ENCODE measurements at regions not wholly inside any gene's neighbourhood (a gene's known extent, or its start where the extent isn't known, plus 50 kb on each side); places are given as distances from the start of the nearest gene placed in this dataset.

GRCh38 chr1:30819244-30819571, 61.6 kb upstream of the LAPTM5 start:
- Histone ChIP-seq H2AFZ (ENCODE audit: low read depth, low read length, poor library complexity, severe bottlenecking) (no peak overlapping the region), H3K79me2 (ENCODE audit: insufficient read depth, low read length) (no peaks in the 10 kb centered on the region), H4K20me1 (ENCODE audit: insufficient read depth) (no peaks in the 10 kb centered on the region), H3K4me3 (replicated peaks in 1 of 2; ENCODE audit: low read depth in 1 of 2, low read length in 2 of 2) (no peak overlapping the region), H3K9me2 (ENCODE audit: insufficient read depth) (no peaks in the 10 kb centered on the region), H3K4me2 (ENCODE audit: low read length) (no peak overlapping the region), H3K9ac (ENCODE audit: low read length) (no peak overlapping the region), H3K4me1 (ENCODE audit: control insufficient read depth in 1 of 2, insufficient read depth in 2 of 2, low read length in 2 of 2) (peaks cover 11 to 24% of the 10 kb centered on the region in 2 experiments), H3K9me3 (ENCODE audit: control insufficient read depth in 1 of 2, insufficient read depth in 1 of 2, low read depth in 1 of 2, low read length in 2 of 2) (no peaks in the 10 kb centered on the region), H3K27ac (ENCODE audit: low read depth, low read length) (no peak overlapping the region), H3K27me3 (ENCODE audit: insufficient read depth, low read length) (peaks cover 11% of the 10 kb centered on the region; the same call in 1 of the 2 replicates), H3K36me3 (ENCODE audit: control insufficient read depth in 1 of 2, insufficient read depth in 2 of 2, low read length in 2 of 2) (no peaks in the 10 kb centered on the region)
- no peak for DNase-seq (ENCODE audit: low read depth, low spot score)
- ATAC-seq = no peak
- POLR2A ChIA-PET = no interaction called here
- CTCF ChIA-PET = interaction anchor here (1.0 to 1.5 kb wide), 2 partner anchors 39 to 92 kb away, joined by 3 to 5 read pairs; no protein-coding TSS in a partner anchor
- RAD21 ChIA-PET (ENCODE audit: low non-redundant PET in 1 of 2, low total read pairs in 2 of 2, uncharacterized antibody in 2 of 2, unreplicated experiment in 2 of 2) = no interaction called here
- no TSS peak for BruUV-seq (replicated peaks)
- no peak for TF ChIP-seq CBX3 (IDR thresholded peaks at IDR 0.05; ENCODE audit: low read depth)
- TF ChIP-seq, protein P1, sequence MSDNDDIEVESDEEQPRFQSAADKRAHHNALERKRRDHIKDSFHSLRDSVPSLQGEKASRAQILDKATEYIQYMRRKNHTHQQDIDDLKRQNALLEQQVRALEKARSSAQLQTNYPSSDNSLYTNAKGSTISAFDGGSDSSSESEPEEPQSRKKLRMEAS (IDR thresholded peaks at IDR 0.05) = no peak
- no peak for TF ChIP-seq CEBPB (IDR thresholded peaks at IDR 0.05; ENCODE audit: low read depth)
- intact Hi-C loops (cut with micrococcal nuclease) = no loop called here

DNA sequence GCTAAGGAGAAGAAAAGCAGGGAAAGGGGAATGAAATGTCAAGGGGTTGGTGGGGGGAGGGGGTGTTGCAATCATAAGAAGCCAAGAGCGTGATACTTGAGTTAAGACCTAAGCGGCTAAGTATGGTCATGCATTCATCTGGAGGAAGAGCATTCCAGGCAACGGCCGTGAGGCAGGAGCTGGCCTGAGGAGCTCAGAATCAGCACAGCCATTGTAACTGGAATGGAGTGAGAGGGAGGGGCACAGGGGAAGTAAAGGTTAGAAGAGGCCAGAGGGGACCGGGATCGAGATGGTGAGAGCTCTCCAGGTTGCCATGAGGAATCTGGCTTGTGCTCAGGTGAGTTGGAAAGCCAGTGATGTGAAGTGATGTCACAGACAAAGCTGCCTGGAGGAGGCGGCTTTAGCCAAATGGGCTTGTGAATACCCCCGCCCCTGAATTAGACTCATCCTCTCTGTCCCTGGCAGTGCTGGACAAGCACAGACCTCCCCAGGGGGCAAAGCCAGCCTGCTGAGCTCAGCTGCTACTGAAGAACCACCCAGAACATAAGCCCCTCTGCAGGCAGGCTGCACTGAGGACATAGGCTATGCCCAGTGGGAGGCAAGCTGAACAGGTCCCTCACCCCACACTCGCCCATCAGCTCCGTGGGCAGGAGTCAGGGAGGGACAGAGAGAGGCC, 61.1 kb upstream of the LAPTM5 start:
- DNase-seq (ENCODE audit: low read depth, low spot score) (no peak), ATAC-seq (no peak)
- Histone ChIP-seq H4K20me1 (ENCODE audit: insufficient read depth) (no peaks in the 10 kb centered on the region), H3K36me3 (ENCODE audit: control insufficient read depth in 1 of 2, insufficient read depth in 2 of 2, low read length in 2 of 2) (no peaks in the 10 kb centered on the region), H2AFZ (ENCODE audit: low read depth, low read length, poor library complexity, severe bottlenecking) (no peak overlapping the region), H3K9me3 (ENCODE audit: control insufficient read depth in 1 of 2, insufficient read depth in 1 of 2, low read depth in 1 of 2, low read length in 2 of 2) (no peaks in the 10 kb centered on the region), H3K4me3 (replicated peaks in 1 of 2; ENCODE audit: low read depth in 1 of 2, low read length in 2 of 2) (no peak overlapping the region), H3K9ac (ENCODE audit: low read length) (no peak overlapping the region), H3K27ac (ENCODE audit: low read depth, low read length) (no peak overlapping the region), H3K9me2 (ENCODE audit: insufficient read depth) (no peaks in the 10 kb centered on the region), H3K4me2 (ENCODE audit: low read length) (no peak overlapping the region), H3K79me2 (ENCODE audit: insufficient read depth, low read length) (no peaks in the 10 kb centered on the region), H3K4me1 (ENCODE audit: control insufficient read depth in 1 of 2, insufficient read depth in 2 of 2, low read length in 2 of 2) (peaks cover 9 to 19% of the 10 kb centered on the region in 2 experiments), H3K27me3 (ENCODE audit: insufficient read depth, low read length) (peaks cover 11% of the 10 kb centered on the region; the same call in 1 of the 2 replicates)
- no TSS peak for BruUV-seq (replicated peaks)
- ChIA-PET RAD21 (ENCODE audit: low non-redundant PET in 1 of 2, low total read pairs in 2 of 2, uncharacterized antibody in 2 of 2, unreplicated experiment in 2 of 2) (no interaction called here), POLR2A (no interaction called here), CTCF (interaction anchor here (1.5 kb wide), 1 partner anchor 92 kb away, joined by 5 read pairs; no protein-coding TSS in a partner anchor)
- TF ChIP-seq ZNF274 (IDR thresholded peaks at IDR 0.05; ENCODE audit: low read depth, low read length) = no peak
- TF ChIP-seq CTCF (IDR thresholded peaks at IDR 0.05 in 2 of 3, conservative IDR thresholded peaks at IDR 0.05 in 1 of 3; ENCODE audit: borderline replicate concordance in 1 of 3, insufficient read depth in 1 of 3, low read depth in 2 of 3, low read length in 2 of 3) = no peak
- TF ChIP-seq EZH2phosphoT487 (IDR thresholded peaks at IDR 0.05; ENCODE audit: borderline replicate concordance) = no peak
- TF ChIP-seq RAD21 (IDR thresholded peaks at IDR 0.05; ENCODE audit: low read depth) = no peak
- no peak for TF ChIP-seq POLR2AphosphoS5 (IDR thresholded peaks at IDR 0.05; ENCODE audit: low read depth, low read length)
- no peak for TF ChIP-seq SRF (IDR thresholded peaks at IDR 0.05; ENCODE audit: low read depth)
- TF ChIP-seq FOSL1 (IDR thresholded peaks at IDR 0.05; ENCODE audit: low read depth) = no peak
- no peak for TF ChIP-seq SP1 (IDR thresholded peaks at IDR 0.05; ENCODE audit: low read depth)
- TF ChIP-seq, protein P1 (IDR thresholded peaks at IDR 0.05) = no peak
- no peak for TF ChIP-seq CEBPB (IDR thresholded peaks at IDR 0.05; ENCODE audit: low read depth)
- no peak for TF ChIP-seq JUND (IDR thresholded peaks at IDR 0.05)
- TF ChIP-seq, protein P2, sequence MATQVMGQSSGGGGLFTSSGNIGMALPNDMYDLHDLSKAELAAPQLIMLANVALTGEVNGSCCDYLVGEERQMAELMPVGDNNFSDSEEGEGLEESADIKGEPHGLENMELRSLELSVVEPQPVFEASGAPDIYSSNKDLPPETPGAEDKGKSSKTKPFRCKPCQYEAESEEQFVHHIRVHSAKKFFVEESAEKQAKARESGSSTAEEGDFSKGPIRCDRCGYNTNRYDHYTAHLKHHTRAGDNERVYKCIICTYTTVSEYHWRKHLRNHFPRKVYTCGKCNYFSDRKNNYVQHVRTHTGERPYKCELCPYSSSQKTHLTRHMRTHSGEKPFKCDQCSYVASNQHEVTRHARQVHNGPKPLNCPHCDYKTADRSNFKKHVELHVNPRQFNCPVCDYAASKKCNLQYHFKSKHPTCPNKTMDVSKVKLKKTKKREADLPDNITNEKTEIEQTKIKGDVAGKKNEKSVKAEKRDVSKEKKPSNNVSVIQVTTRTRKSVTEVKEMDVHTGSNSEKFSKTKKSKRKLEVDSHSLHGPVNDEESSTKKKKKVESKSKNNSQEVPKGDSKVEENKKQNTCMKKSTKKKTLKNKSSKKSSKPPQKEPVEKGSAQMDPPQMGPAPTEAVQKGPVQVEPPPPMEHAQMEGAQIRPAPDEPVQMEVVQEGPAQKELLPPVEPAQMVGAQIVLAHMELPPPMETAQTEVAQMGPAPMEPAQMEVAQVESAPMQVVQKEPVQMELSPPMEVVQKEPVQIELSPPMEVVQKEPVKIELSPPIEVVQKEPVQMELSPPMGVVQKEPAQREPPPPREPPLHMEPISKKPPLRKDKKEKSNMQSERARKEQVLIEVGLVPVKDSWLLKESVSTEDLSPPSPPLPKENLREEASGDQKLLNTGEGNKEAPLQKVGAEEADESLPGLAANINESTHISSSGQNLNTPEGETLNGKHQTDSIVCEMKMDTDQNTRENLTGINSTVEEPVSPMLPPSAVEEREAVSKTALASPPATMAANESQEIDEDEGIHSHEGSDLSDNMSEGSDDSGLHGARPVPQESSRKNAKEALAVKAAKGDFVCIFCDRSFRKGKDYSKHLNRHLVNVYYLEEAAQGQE (IDR thresholded peaks at IDR 0.05; ENCODE audit: low read depth) = no peak
- intact Hi-C loops (cut with micrococcal nuclease) = no loop called here

Measured in HCT116 (cell line).